H9 (cell line): ENCODE measurements at regions not wholly inside any gene's neighbourhood (a gene's known extent, or its start where the extent isn't known, plus 50 kb on each side); places are given as distances from the start of the nearest gene placed in this dataset.
A peak's percentile ranks its signal among the peaks of the same experiment; 100 is the strongest.

Experiments used
- DNase-seq: peaks from one replicate; pipeline ENCODE4 v3.0.0-alpha.2; 2017
- H2AFZ ChIP-seq: one replicate; pipeline ENCODE4 v1.6.1; 2013; ENCODE audit warnings: mild to moderate bottlenecking, low read length, control low read depth, moderate library complexity
- H2AK5ac ChIP-seq: 2 replicates; pipeline ENCODE4 v1.6.1; 2013; ENCODE audit warnings: low read length, control low read depth, mixed read lengths; ENCODE audit not compliant: insufficient read length
- H2BK120ac ChIP-seq: one replicate; pipeline ENCODE4 v1.6.1; 2013; ENCODE audit warnings: low read depth, mild to moderate bottlenecking, low read length, control low read depth, inconsistent platforms; ENCODE audit not compliant: poor library complexity, severe bottlenecking
- H2BK12ac ChIP-seq: 2 replicates; pipeline ENCODE4 v1.6.1; 2013; ENCODE audit warnings: low read length, control low read depth, mixed read lengths, low read depth; ENCODE audit not compliant: insufficient read length
- H2BK15ac ChIP-seq: 2 replicates; pipeline ENCODE4 v1.6.1; 2013; ENCODE audit warnings: low read depth, low read length, control low read depth
- H2BK20ac ChIP-seq: one replicate; pipeline ENCODE4 v1.6.1; 2013; ENCODE audit warnings: low read depth, mild to moderate bottlenecking, low read length, control low read depth, inconsistent platforms; ENCODE audit not compliant: poor library complexity, severe bottlenecking
- H2BK5ac ChIP-seq: 2 replicates; pipeline ENCODE4 v1.6.1; 2013; ENCODE audit warnings: low read length, control low read depth, mixed read lengths; ENCODE audit not compliant: insufficient read length
- H3K14ac ChIP-seq: 2 replicates; pipeline ENCODE4 v1.6.1; 2013; ENCODE audit warnings: low read length, control low read depth; ENCODE audit not compliant: insufficient read depth
- H3K18ac ChIP-seq: 2 replicates; pipeline ENCODE4 v1.6.1; 2013; ENCODE audit warnings: low read depth, mild to moderate bottlenecking, mixed read lengths, low read length, control low read depth; ENCODE audit not compliant: insufficient read length
- H3K23ac ChIP-seq: 2 replicates; pipeline ENCODE4 v1.6.1; 2013; ENCODE audit warnings: low read length, control low read depth, mixed read lengths, low read depth; ENCODE audit not compliant: insufficient read length
- H3K23me2 ChIP-seq: 2 replicates; pipeline ENCODE4 v1.6.1; 2013; ENCODE audit warnings: low read depth, mild to moderate bottlenecking, mixed read lengths, low read length, control low read depth; ENCODE audit not compliant: insufficient read length, poor library complexity, severe bottlenecking
- H3K27ac ChIP-seq: 2 replicates; pipeline ENCODE4 v1.5.1; 2013; ENCODE audit warnings: low read length, control low read depth, mixed read lengths, low read depth; ENCODE audit not compliant: insufficient read length
- H3K27me3 ChIP-seq: 2 replicates; pipeline ENCODE4 v1.6.1; 2013; ENCODE audit warnings: low read length, control low read depth, inconsistent platforms; ENCODE audit not compliant: insufficient read depth
- H3K4ac ChIP-seq: 2 replicates; pipeline ENCODE4 v1.6.1; 2013; ENCODE audit warnings: low read depth, mild to moderate bottlenecking, control low read depth, inconsistent platforms, low read length, moderate library complexity
- H3K4me1 ChIP-seq: 2 replicates; pipeline ENCODE4 v1.6.1; 2013; ENCODE audit warnings: low read length, control low read depth, inconsistent platforms; ENCODE audit not compliant: insufficient read depth
- H3K4me2 ChIP-seq: 2 replicates; pipeline ENCODE4 v1.6.1; 2013; ENCODE audit warnings: low read length, control low read depth, mixed read lengths; ENCODE audit not compliant: insufficient read length, insufficient read depth
- H3K56ac ChIP-seq: 2 replicates; pipeline ENCODE4 v1.6.1; 2013; ENCODE audit warnings: low read depth, mild to moderate bottlenecking, mixed read lengths, low read length, control low read depth; ENCODE audit not compliant: insufficient read length
- H3K79me1 ChIP-seq: 2 replicates; pipeline ENCODE4 v1.6.1; 2013; ENCODE audit warnings: low read depth, mild to moderate bottlenecking, moderate library complexity, low read length, control low read depth, inconsistent platforms; ENCODE audit not compliant: insufficient read depth, poor library complexity, severe bottlenecking
- H3K79me2 ChIP-seq: 2 replicates; pipeline ENCODE4 v1.6.1; 2013; ENCODE audit warnings: low read length, control low read depth, inconsistent platforms; ENCODE audit not compliant: insufficient read depth
- H3K9ac ChIP-seq: 2 replicates; pipeline ENCODE4 v1.6.1; 2013; ENCODE audit warnings: low read length, control low read depth, mixed read lengths; ENCODE audit not compliant: insufficient read length; ENCODE audit errors: extremely low read depth
- H3K9me3 ChIP-seq: one replicate; pipeline ENCODE4 v1.6.1; 2013; ENCODE audit warnings: low read depth, low read length, inconsistent platforms; ENCODE audit not compliant: control insufficient read depth
- H3T11ph ChIP-seq: one replicate; pipeline ENCODE4 v1.6.1; 2013; ENCODE audit warnings: mild to moderate bottlenecking, low read length, control low read depth, inconsistent platforms
- H4K20me1 ChIP-seq: one replicate; pipeline ENCODE4 v1.6.1; 2013; ENCODE audit not compliant: control insufficient read depth, insufficient read length, insufficient read depth
- H4K5ac ChIP-seq: 2 replicates; pipeline ENCODE4 v1.6.1; 2013; ENCODE audit warnings: low read depth, mild to moderate bottlenecking, mixed read lengths, low read length, control low read depth; ENCODE audit not compliant: insufficient read length
- H4K8ac ChIP-seq: replicated peaks from 2 replicates; pipeline ENCODE4 v1.6.1; 2013; ENCODE audit warnings: low read length, control low read depth, mixed read lengths, low read depth; ENCODE audit not compliant: insufficient read length
- H4K91ac ChIP-seq: 2 replicates; pipeline ENCODE4 v1.6.1; 2013; ENCODE audit warnings: low read depth, mild to moderate bottlenecking, moderate library complexity, mixed read lengths, low read length, control low read depth; ENCODE audit not compliant: insufficient read length
- H3K27ac Mint-ChIP-seq, 3 experiments: 2 replicates in 2 of 3; 3 replicates in 1 of 3; pipeline ENCODE4 v1.8.0; 2020 to 2021; ENCODE audit warnings: mixed read lengths in 3 of 3, mild to moderate bottlenecking in 1 of 3, moderate library complexity in 1 of 3
- H3K27me3 Mint-ChIP-seq: 2 replicates; pipeline ENCODE4 v1.8.0; 2021; ENCODE audit warnings: low read depth, mild to moderate bottlenecking, moderate library complexity, mixed read lengths
- H3K36me3 Mint-ChIP-seq, 3 experiments: 2 replicates in 2 of 3; 3 replicates in 1 of 3; pipeline ENCODE4 v1.8.0; 2020 to 2021; ENCODE audit warnings: low read depth in 3 of 3, mixed read lengths in 3 of 3; ENCODE audit not compliant: insufficient read depth in 1 of 3
- H3K4me1 Mint-ChIP-seq, 2 experiments: 2 replicates each; pipeline ENCODE4 v1.8.0; 2020; ENCODE audit warnings: mixed read lengths in 2 of 2
- H3K4me3 Mint-ChIP-seq, 2 experiments: 2 replicates in 1 of 2; 3 replicates in 1 of 2; pipeline ENCODE4 v1.8.0; 2020 to 2021; ENCODE audit warnings: mild to moderate bottlenecking in 2 of 2, mixed read lengths in 2 of 2, moderate library complexity in 1 of 2
- H3K9me3 Mint-ChIP-seq, 2 experiments: 2 replicates in 1 of 2; 3 replicates in 1 of 2; pipeline ENCODE4 v1.8.0; 2020; ENCODE audit warnings: mild to moderate bottlenecking in 2 of 2, mixed read lengths in 2 of 2, moderate library complexity in 1 of 2
- WGBS: extraction: QIAGEN DNeasy Blood & Tissue Kit; methylation state at CpG from one replicate; pipeline ENCODE4 v1.1.7; 2013; ENCODE audit warnings: missing lambda C conversion rate, low lambda C conversion rate, mixed read lengths; ENCODE audit not compliant: insufficient read length; ENCODE audit errors: extremely low coverage; 5-methylcytosine and 5-hydroxymethylcytosine counted together
- TF ChIP-seq, protein P1 (sequence below): fragments of 200-600 bp; sonication (generic); conservative IDR thresholded peaks from 3 replicates; pipeline ENCODE4 v1.8.0; 2021; ENCODE audit warnings: antibody characterized with exemption, mild to moderate bottlenecking

- Histone ChIP-seq H2AK5ac (no peak overlapping the region), H2AFZ (no peak overlapping the region), H3K9me3 (no peaks in the 10 kb centered on the region), H3T11ph (no peak overlapping the region), H3K27ac (no peak overlapping the region), H2BK120ac (no peak overlapping the region), H3K18ac (no peak overlapping the region), H2BK12ac (no peak overlapping the region), H3K23me2 (no peaks in the 10 kb centered on the region), H4K91ac (no peak overlapping the region), H3K4me2 (no peak overlapping the region), H2BK20ac (no peak overlapping the region), H2BK15ac (no peak overlapping the region), H2BK5ac (no peak overlapping the region), H3K79me1 (no peaks in the 10 kb centered on the region), H3K4ac (no peak overlapping the region), H3K14ac (no peak overlapping the region; the same call in 1 of the 2 replicates), H4K8ac (no peak overlapping the region), H3K56ac (no peak overlapping the region), H3K23ac (no peak overlapping the region), H3K4me1 (no peaks in the 10 kb centered on the region), H4K20me1 (no peaks in the 10 kb centered on the region), H3K27me3 (0 out of 2 replicates have a peak, but pooled peaks cover 2% of the 10 kb centered on the region), H3K9ac (no peak overlapping the region), H4K5ac (no peak overlapping the region), H3K79me2 (no peaks in the 10 kb centered on the region)
- peaks cover 0 to 2% of the 10 kb centered on the region in 2 experiments; a peak in 1 of 4 replicates for H3K4me1 Mint-ChIP-seq
- H3K9me3 Mint-ChIP-seq = no peaks in the 10 kb centered on the region
- TF ChIP-seq, protein P1, sequence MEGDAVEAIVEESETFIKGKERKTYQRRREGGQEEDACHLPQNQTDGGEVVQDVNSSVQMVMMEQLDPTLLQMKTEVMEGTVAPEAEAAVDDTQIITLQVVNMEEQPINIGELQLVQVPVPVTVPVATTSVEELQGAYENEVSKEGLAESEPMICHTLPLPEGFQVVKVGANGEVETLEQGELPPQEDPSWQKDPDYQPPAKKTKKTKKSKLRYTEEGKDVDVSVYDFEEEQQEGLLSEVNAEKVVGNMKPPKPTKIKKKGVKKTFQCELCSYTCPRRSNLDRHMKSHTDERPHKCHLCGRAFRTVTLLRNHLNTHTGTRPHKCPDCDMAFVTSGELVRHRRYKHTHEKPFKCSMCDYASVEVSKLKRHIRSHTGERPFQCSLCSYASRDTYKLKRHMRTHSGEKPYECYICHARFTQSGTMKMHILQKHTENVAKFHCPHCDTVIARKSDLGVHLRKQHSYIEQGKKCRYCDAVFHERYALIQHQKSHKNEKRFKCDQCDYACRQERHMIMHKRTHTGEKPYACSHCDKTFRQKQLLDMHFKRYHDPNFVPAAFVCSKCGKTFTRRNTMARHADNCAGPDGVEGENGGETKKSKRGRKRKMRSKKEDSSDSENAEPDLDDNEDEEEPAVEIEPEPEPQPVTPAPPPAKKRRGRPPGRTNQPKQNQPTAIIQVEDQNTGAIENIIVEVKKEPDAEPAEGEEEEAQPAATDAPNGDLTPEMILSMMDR = no peak
- H3K27me3 Mint-ChIP-seq = peaks cover 3% of the 10 kb centered on the region
- no CpG with 5 or more reads among the region's 4 CpGs for WGBS
- H3K4me3 Mint-ChIP-seq = no peak overlapping the region
- peak overlapping the region in 1 of 3 experiments; percentile 2; a peak in 1 of 7 replicates for H3K27ac Mint-ChIP-seq
- no peaks in the 10 kb centered on the region for H3K36me3 Mint-ChIP-seq
- DNase-seq = no peak
These were observed 268.2 kb upstream of the HABP2 start for GRCh38 chr10:113284635-113285034.
